Body of pancreas (tissue), 4 donors: ENCODE measurements at regions not wholly inside any gene's neighbourhood (a gene's known extent, or its start where the extent isn't known, plus 50 kb on each side); places are given as distances from the start of the nearest gene placed in this dataset.
"Not testable (repeated sequence)": the region's sequence is repeated elsewhere in the genome, so short reads cannot be mapped to it uniquely, and the experiment has no call there.

Source experiments
- CTCF ChIP-seq, 7 experiments: fragments of 450-650 bp in 4 of 7; fragments of 200-600 bp in 3 of 7; sonication (generic) in 3 of 7; IDR thresholded peaks; one replicate each; pipeline ENCODE4 v1.5.1; 2016 to 2019; ENCODE audit warnings: antibody characterized with exemption in 7 of 7
- POLR2A ChIP-seq, 3 donors: fragments of 450-650 bp; IDR thresholded peaks; one replicate each; pipeline ENCODE4 v1.6.1; 2016; ENCODE audit warnings: antibody characterized with exemption in 3 of 3, mild to moderate bottlenecking in 2 of 3

GRCh38 chr21:9011916-9012315, 1509.5 kb upstream of the TPTE start:
- TF ChIP-seq CTCF, POLR2A (IDR thresholded peaks at IDR 0.05): not testable (repeated sequence)
